GM18867 (cell line): ENCODE measurements at regions not wholly inside any gene's neighbourhood (a gene's known extent, or its start where the extent isn't known, plus 50 kb on each side); places are given as distances from the start of the nearest gene placed in this dataset.
A peak's percentile ranks its signal among the peaks of the same experiment; 100 is the strongest.
"Not testable (repeated sequence)": the region's sequence is repeated elsewhere in the genome, so short reads cannot be mapped to it uniquely, and the experiment has no call there.

Source experiments
- ATAC-seq: cut with Tn5 transposase; IDR thresholded peaks from one replicate; pipeline ENCODE4 v1.9.1; 2021; ENCODE audit warnings: mild to moderate bottlenecking, moderate library complexity; ENCODE audit not compliant: unreplicated experiment

- peak; percentile 21 for ATAC-seq
These were observed 74.6 kb upstream of the GADD45A start for GRCh38 chr1:67610450-67610849.

- ATAC-seq, result no peak
These were observed 73.2 kb upstream of the GADD45A start for GRCh38 chr1:67611846-67612245.

- no peak for ATAC-seq
These were observed 72.2 kb upstream of the GADD45A start for GRCh38 chr1:67612788-67613241.

GRCh38 chr1:67613479-67613878 is 71.5 kb upstream of the GADD45A start:
- ATAC-seq, result not testable (repeated sequence)

GRCh38 chr1:67614511-67614934 is 70.5 kb upstream of the GADD45A start:
- no peak for ATAC-seq

- ATAC-seq, result no peak
These were observed 69.1 kb upstream of the GADD45A start for GRCh38 chr1:67615886-67616285.

GRCh38 chr1:67616394-67616985 is 68.5 kb upstream of the GADD45A start:
- ATAC-seq, result no peak

GRCh38 chr1:67618285-67619018 is 66.5 kb upstream of the GADD45A start:
- ATAC-seq, result no peak

GRCh38 chr1:67619080-67619479 is 65.9 kb upstream of the GADD45A start:
- ATAC-seq, result no peak

- no peak for ATAC-seq
These were observed 61.1 kb upstream of the GADD45A start for GRCh38 chr1:67623906-67624305.

- ATAC-seq, result no peak
These were observed 60.3 kb upstream of the GADD45A start for GRCh38 chr1:67624680-67625079.

GRCh38 chr1:67626090-67626860 is 58.7 kb upstream of the GADD45A start:
- no peak for ATAC-seq

GRCh38 chr1:67626861-67627235 is 58.2 kb upstream of the GADD45A start:
- no peak for ATAC-seq

GRCh38 chr1:67627336-67627735 is 57.7 kb upstream of the GADD45A start:
- no peak for ATAC-seq

- no peak for ATAC-seq
These were observed 57.1 kb upstream of the GADD45A start for GRCh38 chr1:67627906-67628305.

GRCh38 chr1:67629370-67630075 is 55.5 kb upstream of the GADD45A start:
- no peak for ATAC-seq

GRCh38 chr1:67630438-67631045 is 54.5 kb upstream of the GADD45A start:
- no peak for ATAC-seq

- no peak for ATAC-seq
These were observed 52.6 kb upstream of the GADD45A start for GRCh38 chr1:67632356-67632755.

- ATAC-seq, result no peak
These were observed 52.0 kb upstream of the GADD45A start for GRCh38 chr1:67632811-67633655.

GRCh38 chr1:67634396-67634935 is 50.5 kb upstream of the GADD45A start:
- ATAC-seq, result no peak
